IMR-90 (cell line): ENCODE measurements at regions not wholly inside any gene's neighbourhood (a gene's known extent, or its start where the extent isn't known, plus 50 kb on each side); places are given as distances from the start of the nearest gene placed in this dataset.

Experiments used
- ATAC-seq: fragments of 200-7000 bp; cut with Tn5 transposase; 2 replicates; pipeline ENCODE4 v1.9.1; 2020; ENCODE audit warnings: low read depth, mild to moderate bottlenecking, moderate library complexity
- BruUV-seq: library from RNA; stranded (reverse); fragments of 400-500 nt; replicated peaks from 2 replicates; lab custom pipeline; 2021; lab: Mats Ljungman, UMichigan
- CTCF ChIA-PET: fragments of 300-600 bp; formaldehyde crosslinking; extraction: SDS; loops from one replicate; lab custom pipeline; 2021; ENCODE audit warnings: antibody characterized with exemption; lab: Yijun Ruan, JAX
- POLR2A ChIA-PET: fragments of 300-600 bp; sonication (Branson Sonifier 250); formaldehyde crosslinking; loops from one replicate; lab custom pipeline; 2022; ENCODE audit warnings: antibody characterized with exemption; ENCODE audit not compliant: unreplicated experiment; lab: Charles Lee
- DNase-seq: peaks from one replicate; pipeline ENCODE4 v3.0.0; 2013
- H2AFZ ChIP-seq: replicated peaks from 2 replicates; pipeline ENCODE3; 2013; ENCODE audit warnings: low read length, mild to moderate bottlenecking; ENCODE audit not compliant: poor library complexity
- H2AK5ac ChIP-seq: 2 replicates; pipeline ENCODE4 v1.6.1; 2013; ENCODE audit warnings: low read depth, low read length, inconsistent platforms
- H2AK9ac ChIP-seq: replicated peaks from 2 replicates; pipeline ENCODE3; 2013; ENCODE audit warnings: mild to moderate bottlenecking, low read depth, low read length, moderate library complexity; ENCODE audit not compliant: poor library complexity
- H2BK120ac ChIP-seq: 2 replicates; pipeline ENCODE4 v1.6.1; 2013; ENCODE audit warnings: low read depth, low read length, inconsistent platforms
- H2BK15ac ChIP-seq: 3 replicates; pipeline ENCODE4 v1.6.1; 2013; ENCODE audit warnings: low read depth, low read length, inconsistent platforms
- H2BK20ac ChIP-seq: 2 replicates; pipeline ENCODE4 v1.6.1; 2013; ENCODE audit warnings: low read depth, mild to moderate bottlenecking, inconsistent platforms, low read length, moderate library complexity
- H2BK5ac ChIP-seq: 2 replicates; pipeline ENCODE4 v1.6.1; 2013; ENCODE audit warnings: mild to moderate bottlenecking, low read depth, low read length, inconsistent platforms; ENCODE audit not compliant: poor library complexity, severe bottlenecking
- H3K14ac ChIP-seq: replicated peaks from 2 replicates; pipeline ENCODE4 v1.6.1; 2013; ENCODE audit warnings: low read depth, low read length, inconsistent platforms
- H3K18ac ChIP-seq: 2 replicates; pipeline ENCODE4 v1.6.1; 2013; ENCODE audit warnings: low read depth, low read length, control low read depth
- H3K23ac ChIP-seq: 2 replicates; pipeline ENCODE4 v1.6.1; 2013; ENCODE audit warnings: low read depth, low read length, inconsistent platforms
- H3K27ac ChIP-seq: 2 replicates; pipeline ENCODE4 v1.5.1; 2013; ENCODE audit warnings: mild to moderate bottlenecking, control low read depth, low read length; ENCODE audit not compliant: insufficient read depth
- H3K27me3 ChIP-seq: 2 replicates; pipeline ENCODE4 v1.6.1; 2013; ENCODE audit warnings: low read length; ENCODE audit not compliant: control insufficient read depth, insufficient read depth
- H3K36me3 ChIP-seq: 2 replicates; pipeline ENCODE4 v1.6.1; 2013; ENCODE audit warnings: low read length, mixed read lengths; ENCODE audit not compliant: control insufficient read depth, insufficient read depth
- H3K4ac ChIP-seq: 2 replicates; pipeline ENCODE4 v1.6.1; 2013; ENCODE audit warnings: low read depth, low read length, inconsistent platforms
- H3K4me1 ChIP-seq: 2 replicates; pipeline ENCODE4 v1.6.1; 2013; ENCODE audit warnings: low read length, mixed read lengths; ENCODE audit not compliant: control insufficient read depth, insufficient read depth
- H3K4me2 ChIP-seq: 2 replicates; pipeline ENCODE4 v1.6.1; 2013; ENCODE audit warnings: low read depth, mild to moderate bottlenecking, control low read depth, low read length, moderate library complexity
- H3K4me3 ChIP-seq: 2 replicates; pipeline ENCODE4 v1.5.1; 2013; ENCODE audit warnings: low read depth, mild to moderate bottlenecking, control low read depth, low read length, moderate library complexity; ENCODE audit not compliant: insufficient read depth
- H3K56ac ChIP-seq: 2 replicates; pipeline ENCODE4 v1.6.1; 2013; ENCODE audit warnings: low read length, inconsistent platforms; ENCODE audit not compliant: insufficient read depth; ENCODE audit errors: extremely low read depth
- H3K79me1 ChIP-seq, 2 experiments: 2 replicates each; pipeline ENCODE4 v1.6.1; 2013; ENCODE audit warnings: low read length in 2 of 2, inconsistent platforms in 1 of 2, low read depth in 1 of 2
- H3K9ac ChIP-seq: 2 replicates; pipeline ENCODE4 v1.6.1; 2013; ENCODE audit warnings: low read depth, low read length, control low read depth
- H3K9me1 ChIP-seq: 2 replicates; pipeline ENCODE4 v1.6.1; 2013; ENCODE audit warnings: low read length, inconsistent platforms; ENCODE audit not compliant: insufficient read depth
- H3K9me3 ChIP-seq: 2 replicates; pipeline ENCODE4 v1.6.1; 2013; ENCODE audit warnings: low read length; ENCODE audit not compliant: control insufficient read depth, insufficient read depth
- H4K20me1 ChIP-seq: 2 replicates; pipeline ENCODE4 v1.6.1; 2013; ENCODE audit warnings: low read length, inconsistent platforms; ENCODE audit not compliant: insufficient read depth
- H4K5ac ChIP-seq: 2 replicates; pipeline ENCODE4 v1.6.1; 2013; ENCODE audit warnings: mild to moderate bottlenecking, low read depth, low read length, control low read depth
- H4K8ac ChIP-seq, 2 experiments: 2 replicates each; pipeline ENCODE4 v1.6.1; 2013; ENCODE audit warnings: low read depth in 2 of 2, low read length in 2 of 2, control low read depth in 1 of 2, inconsistent platforms in 1 of 2
- H4K91ac ChIP-seq: 2 replicates; pipeline ENCODE4 v1.6.1; 2013; ENCODE audit warnings: low read depth, low read length, inconsistent platforms; ENCODE audit not compliant: insufficient read depth
- BHLHE40 ChIP-seq: fragments of 150-350 bp; IDR thresholded peaks from 2 replicates; pipeline ENCODE4 v1.6.1; 2016; ENCODE audit warnings: mild to moderate bottlenecking, low read depth, low read length
- CEBPB ChIP-seq: IDR thresholded peaks from 2 replicates; pipeline ENCODE4 v1.6.1; 2012; ENCODE audit warnings: low read depth, low read length, improper control_type of control experiment
- MAFK ChIP-seq: IDR thresholded peaks from 2 replicates; pipeline ENCODE4 v1.6.1; 2012; ENCODE audit warnings: low read depth, low read length, improper control_type of control experiment
- POLR2A ChIP-seq: IDR thresholded peaks from 2 replicates; pipeline ENCODE4 v1.6.1; 2012; ENCODE audit warnings: mild to moderate bottlenecking, low read depth, low read length
- RAD21 ChIP-seq: IDR thresholded peaks from 2 replicates; pipeline ENCODE4 v1.6.1; 2012; ENCODE audit warnings: low read length, improper control_type of control experiment
- WGBS, 2 experiments: methylation state at CpG; one replicate each; pipeline versions ENCODE4 v1.1.5 to v1.1.7; 2013; ENCODE audit warnings: missing lambda C conversion rate in 2 of 2; ENCODE audit not compliant: insufficient read length in 1 of 2; ENCODE audit errors: extremely low coverage in 2 of 2; 5-methylcytosine and 5-hydroxymethylcytosine counted together
- dilution Hi-C: fragments of 300-500 bp; cut with HindIII; formaldehyde crosslinking; loops from one replicate; pipeline ENCODE4 v1.14.3; 2018; ENCODE audit warnings: low sequenced_read_pairs; ENCODE audit not compliant: unreplicated experiment
- in situ Hi-C: fragments of 300-500 bp; cut with MboI; formaldehyde crosslinking; loops from 3 replicates; pipeline ENCODE4 v1.14.3; 2019; ENCODE audit warnings: low sequenced_read_pairs, inconsistent platforms, mixed read lengths
- intact Hi-C: fragments of 100-400 bp; cut with micrococcal nuclease; formaldehyde crosslinking; loops from 2 replicates; pipeline ENCODE4 v1.10.0; 2022

DNA sequence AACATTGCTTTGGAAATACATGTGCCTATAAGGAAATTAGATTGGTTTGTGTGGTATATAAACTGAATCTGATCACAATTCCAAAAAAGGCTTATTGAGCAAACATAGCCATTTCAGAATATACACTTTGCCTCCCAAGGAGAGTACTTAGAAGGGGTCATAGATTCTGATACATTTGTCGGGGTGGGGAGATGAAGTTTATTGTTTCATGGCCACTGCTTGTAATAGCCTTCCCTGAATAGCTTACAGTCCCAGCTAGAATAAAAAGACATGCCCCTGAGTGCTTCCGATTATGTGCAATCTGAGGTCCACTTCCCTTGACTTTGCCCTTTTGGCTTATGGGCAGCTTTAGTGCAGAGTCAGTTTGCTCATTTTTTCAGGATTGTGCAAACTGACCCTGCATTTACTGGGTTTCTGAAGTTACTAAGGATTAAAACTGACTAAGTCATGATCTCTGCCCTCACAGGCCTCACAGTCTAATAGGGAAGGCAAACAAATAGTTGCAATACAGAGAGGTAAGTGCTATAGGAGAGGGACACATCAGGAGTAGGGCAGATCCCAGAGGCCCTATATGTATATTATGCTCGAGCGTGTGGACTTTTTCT, 184.2 kb downstream of the BLID start:
- no peak overlapping the region for H4K8ac ChIP-seq
- no peak overlapping the region for H3K56ac ChIP-seq
- H3K9me3 ChIP-seq = no peaks in the 10 kb centered on the region
- POLR2A ChIA-PET = no interaction called here
- H3K18ac ChIP-seq = peak overlapping the region; percentile 59
- H2BK5ac ChIP-seq = no peak overlapping the region
- H3K4ac ChIP-seq = no peak overlapping the region; the same call in 1 of the 2 replicates
- H2BK20ac ChIP-seq = no peak overlapping the region
- no peak overlapping the region for H4K5ac ChIP-seq
- H3K4me1 ChIP-seq = peaks cover 22% of the 10 kb centered on the region
- no peak overlapping the region for H3K4me3 ChIP-seq
- H3K14ac ChIP-seq = 0 out of 2 replicates have a peak overlapping the region, but pooled peaks have one; percentile 46
- peaks cover 6% of the 10 kb centered on the region; the same call in 1 of the 2 replicates for H3K9me1 ChIP-seq
- no peaks in the 10 kb centered on the region for H3K36me3 ChIP-seq
- H3K4me2 ChIP-seq = no peak overlapping the region
- DNase-seq = peak; percentile 7
- CTCF ChIA-PET = interaction anchor here (0.6 kb wide), 1 partner anchor 1106 kb away, joined by 3 read pairs; no protein-coding TSS in a partner anchor
- dilution Hi-C loops (no loop called here), in situ Hi-C loops (no loop called here), intact Hi-C loops (loop anchor here (5.0 kb wide), 1 partner anchor 40 kb away; no protein-coding TSS in a partner anchor)
- no peak overlapping the region for H4K91ac ChIP-seq
- H4K20me1 ChIP-seq = no peaks in the 10 kb centered on the region
- H3K23ac ChIP-seq = no peak overlapping the region
- no peak overlapping the region for H3K9ac ChIP-seq
- H2AK9ac ChIP-seq = no peak overlapping the region
- H2AK5ac ChIP-seq = peak overlapping the region; percentile 64; the same call in 1 of the 2 replicates
- H3K27me3 ChIP-seq = no peaks in the 10 kb centered on the region
- WGBS, 2 experiments = no CpG with 5 or more reads among the region's 4 CpGs
- no TSS peak for BruUV-seq
- H3K79me1 ChIP-seq = 0 out of 4 replicates have a peak, but pooled peaks cover 0 to 6% of the 10 kb centered on the region in 2 experiments
- H2AFZ ChIP-seq = no peak overlapping the region
- peak overlapping the region; percentile 76; the same call in 1 of the 3 replicates for H2BK15ac ChIP-seq
- H2BK120ac ChIP-seq = no peak overlapping the region
- H3K27ac ChIP-seq = no peak overlapping the region
- TF ChIP-seq CEBPB (peak; percentile 45; the same call in 1 of the 2 replicates), RAD21 (no peak), POLR2A (no peak), MAFK (no peak), BHLHE40 (no peak)
- peak; percentile 21; the same call in 1 of the 2 replicates for ATAC-seq
